Suprapubic skin (tissue), 4 donors: ENCODE measurements at regions not wholly inside any gene's neighbourhood (a gene's known extent, or its start where the extent isn't known, plus 50 kb on each side); places are given as distances from the start of the nearest gene placed in this dataset.

ENCODE experiments used
- DNase-seq, 2 donors: peaks; one replicate each; pipeline ENCODE4 v3.0.0-alpha.2; 2019; ENCODE audit warnings: low spot score in 2 of 2
- H3K27ac ChIP-seq: fragments of 200-600 bp; sonication (generic); one replicate; pipeline ENCODE4 v1.5.1; 2019
- H3K27me3 ChIP-seq: fragments of 200-600 bp; sonication (generic); one replicate; pipeline ENCODE4 v1.5.1; 2019
- H3K36me3 ChIP-seq: fragments of 200-600 bp; sonication (generic); one replicate; pipeline ENCODE4 v1.5.1; 2019
- H3K4me1 ChIP-seq: fragments of 200-600 bp; sonication (generic); one replicate; pipeline ENCODE4 v1.5.1; 2019
- H3K4me3 ChIP-seq: fragments of 200-600 bp; sonication (generic); one replicate; pipeline ENCODE4 v1.5.1; 2019; ENCODE audit warnings: mild to moderate bottlenecking
- H3K9me3 ChIP-seq: fragments of 200-600 bp; sonication (generic); one replicate; pipeline ENCODE4 v1.5.1; 2019
- EP300 ChIP-seq: sonication (generic); formaldehyde crosslinking; IDR thresholded peaks from one replicate; pipeline ENCODE4 v1.6.1; 2017; ENCODE audit warnings: antibody characterized with exemption
- POLR2A ChIP-seq, 2 donors: fragments of 450-650 bp; IDR thresholded peaks; one replicate each; pipeline ENCODE4 v1.6.1; 2017; ENCODE audit warnings: antibody characterized with exemption in 2 of 2, mild to moderate bottlenecking in 2 of 2, moderate library complexity in 2 of 2
- POLR2AphosphoS5 ChIP-seq, 3 donors: sonication (generic); formaldehyde crosslinking; IDR thresholded peaks; one replicate each; pipeline ENCODE4 v1.6.1; 2017; ENCODE audit warnings: antibody characterized with exemption in 3 of 3
- WGBS: methylation state at CpG from one replicate; pipeline ENCODE4 v1.1.5; 2018; 5-methylcytosine and 5-hydroxymethylcytosine counted together
- TF ChIP-seq, protein P1 (sequence below), 2 donors: fragments of 200-600 bp in 1 of 2; fragments of 450-650 bp in 1 of 2; sonication (generic) in 1 of 2; IDR thresholded peaks; one replicate each; pipeline ENCODE4 v1.5.1; 2016 to 2019; ENCODE audit warnings: antibody characterized with exemption in 2 of 2, mild to moderate bottlenecking in 1 of 2, moderate library complexity in 1 of 2

DNA sequence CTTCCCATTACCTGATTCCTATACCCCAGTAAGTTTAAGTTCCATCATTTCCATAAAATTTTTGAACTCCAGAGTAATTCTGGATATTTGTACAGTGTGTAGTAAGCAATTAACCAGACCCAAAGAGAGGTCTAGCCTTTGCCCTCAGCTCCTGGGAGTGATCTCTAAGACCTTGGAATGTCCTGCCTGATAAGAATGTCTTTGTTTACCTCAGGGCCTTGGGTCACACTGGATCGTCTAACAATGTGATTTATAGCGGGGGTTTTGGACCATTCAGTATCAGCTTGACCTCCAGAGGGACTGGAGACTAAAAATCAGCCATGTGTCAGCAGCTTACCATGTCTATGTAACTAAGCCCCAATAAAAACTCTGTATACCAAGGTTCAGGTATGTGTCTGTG, 330.9 kb upstream of the PPP1R2C start:
- TF ChIP-seq EP300, result no peak
- TF ChIP-seq POLR2A (IDR thresholded peaks at IDR 0.05), result no peak
- TF ChIP-seq POLR2AphosphoS5 (IDR thresholded peaks at IDR 0.05), result no peak
- TF ChIP-seq, protein P1, sequence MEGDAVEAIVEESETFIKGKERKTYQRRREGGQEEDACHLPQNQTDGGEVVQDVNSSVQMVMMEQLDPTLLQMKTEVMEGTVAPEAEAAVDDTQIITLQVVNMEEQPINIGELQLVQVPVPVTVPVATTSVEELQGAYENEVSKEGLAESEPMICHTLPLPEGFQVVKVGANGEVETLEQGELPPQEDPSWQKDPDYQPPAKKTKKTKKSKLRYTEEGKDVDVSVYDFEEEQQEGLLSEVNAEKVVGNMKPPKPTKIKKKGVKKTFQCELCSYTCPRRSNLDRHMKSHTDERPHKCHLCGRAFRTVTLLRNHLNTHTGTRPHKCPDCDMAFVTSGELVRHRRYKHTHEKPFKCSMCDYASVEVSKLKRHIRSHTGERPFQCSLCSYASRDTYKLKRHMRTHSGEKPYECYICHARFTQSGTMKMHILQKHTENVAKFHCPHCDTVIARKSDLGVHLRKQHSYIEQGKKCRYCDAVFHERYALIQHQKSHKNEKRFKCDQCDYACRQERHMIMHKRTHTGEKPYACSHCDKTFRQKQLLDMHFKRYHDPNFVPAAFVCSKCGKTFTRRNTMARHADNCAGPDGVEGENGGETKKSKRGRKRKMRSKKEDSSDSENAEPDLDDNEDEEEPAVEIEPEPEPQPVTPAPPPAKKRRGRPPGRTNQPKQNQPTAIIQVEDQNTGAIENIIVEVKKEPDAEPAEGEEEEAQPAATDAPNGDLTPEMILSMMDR (IDR thresholded peaks at IDR 0.05), result no peak
- 50% methylated on average over 2 of the region's 2 CpGs for WGBS
- H3K4me1 ChIP-seq, result no peaks in the 10 kb centered on the region
- H3K27me3 ChIP-seq, result no peaks in the 10 kb centered on the region
- H3K4me3 ChIP-seq, result no peak overlapping the region
- no peaks in the 10 kb centered on the region for H3K36me3 ChIP-seq
- H3K9me3 ChIP-seq, result no peaks in the 10 kb centered on the region
- DNase-seq, result no peak
- no peak overlapping the region for H3K27ac ChIP-seq

DNA sequence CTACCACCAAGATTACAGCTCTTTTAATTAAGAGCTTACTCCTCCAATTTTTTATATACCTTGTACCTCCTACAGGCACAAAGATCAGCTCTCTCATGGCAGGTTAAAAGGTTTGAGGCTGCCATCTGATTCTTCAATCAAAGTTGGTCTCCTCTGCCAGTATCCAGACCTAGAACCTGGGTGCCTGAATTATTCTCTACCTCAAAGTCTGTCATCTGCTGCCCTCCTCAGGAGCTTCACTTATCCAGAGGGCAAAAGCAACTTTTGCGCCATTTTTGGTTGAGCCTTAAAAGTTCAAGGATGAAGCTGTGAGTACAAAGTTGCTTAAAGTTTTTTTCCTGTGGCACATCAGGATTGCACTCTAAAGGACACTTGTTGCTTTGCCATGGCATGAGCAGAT, 343.7 kb upstream of the PPP1R2C start:
- H3K27me3 ChIP-seq, result no peaks in the 10 kb centered on the region
- no peak overlapping the region for H3K4me3 ChIP-seq
- H3K4me1 ChIP-seq, result no peaks in the 10 kb centered on the region
- no peak for TF ChIP-seq POLR2AphosphoS5 (IDR thresholded peaks at IDR 0.05)
- TF ChIP-seq, protein P1 (IDR thresholded peaks at IDR 0.05), result no peak
- no peaks in the 10 kb centered on the region for H3K9me3 ChIP-seq
- 94% methylated on average over 1 of the region's 1 CpG for WGBS
- DNase-seq, result no peak
- H3K27ac ChIP-seq, result no peak overlapping the region
- H3K36me3 ChIP-seq, result no peaks in the 10 kb centered on the region

DNA sequence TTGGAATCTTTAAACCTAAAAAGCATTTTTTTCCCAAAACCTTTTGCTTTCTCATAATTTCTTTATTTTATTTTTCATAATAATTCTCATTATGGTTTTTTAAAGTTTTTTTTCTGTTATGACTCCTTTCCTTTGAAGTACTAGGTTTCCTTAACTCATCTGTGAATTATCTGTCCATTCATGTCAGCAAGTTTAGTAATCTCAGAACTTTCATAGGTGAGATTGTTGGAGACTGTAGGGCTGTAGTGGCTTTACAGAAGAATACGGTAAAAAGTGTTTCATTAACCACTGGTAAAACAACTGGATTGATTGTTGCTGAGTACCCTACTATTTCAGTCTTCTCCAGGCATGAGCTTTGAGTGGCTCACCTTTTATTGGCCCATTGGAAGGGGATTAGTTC, 361.7 kb upstream of the PPP1R2C start:
- no peak overlapping the region for H3K27ac ChIP-seq
- H3K27me3 ChIP-seq, result no peaks in the 10 kb centered on the region
- H3K4me1 ChIP-seq, result no peaks in the 10 kb centered on the region
- 92% methylated on average over 1 of the region's 1 CpG for WGBS
- H3K36me3 ChIP-seq, result no peaks in the 10 kb centered on the region
- H3K4me3 ChIP-seq, result no peak overlapping the region
- DNase-seq, result no peak
- H3K9me3 ChIP-seq, result no peaks in the 10 kb centered on the region
- no peak for TF ChIP-seq POLR2AphosphoS5 (IDR thresholded peaks at IDR 0.05)
- TF ChIP-seq POLR2A (IDR thresholded peaks at IDR 0.05), result no peak
- TF ChIP-seq, protein P1 (IDR thresholded peaks at IDR 0.05), result no peak
- no peak for TF ChIP-seq EP300

DNA sequence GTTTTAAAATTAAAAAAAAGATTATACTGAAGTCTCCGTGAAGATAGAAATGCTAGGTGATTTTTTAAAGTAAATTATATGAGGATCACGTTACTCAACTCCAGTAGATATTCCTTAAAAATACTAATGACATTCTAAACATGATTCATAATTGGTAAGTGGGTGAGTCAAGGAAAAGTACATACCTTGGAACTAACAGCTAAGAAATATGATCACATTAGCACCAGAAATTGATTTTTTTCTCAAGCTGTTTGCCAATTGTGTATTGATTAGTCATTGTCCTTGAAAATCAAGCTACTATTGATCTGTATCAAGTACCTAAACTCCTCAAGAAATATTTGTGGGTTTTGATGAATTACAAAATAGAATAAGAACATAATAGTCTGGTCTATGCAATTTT, 362.6 kb upstream of the PPP1R2C start:
- TF ChIP-seq EP300 (no peak), POLR2AphosphoS5 (IDR thresholded peaks at IDR 0.05) (no peak), POLR2A (IDR thresholded peaks at IDR 0.05) (no peak)
- TF ChIP-seq, protein P1 (IDR thresholded peaks at IDR 0.05), result no peak
- Histone ChIP-seq H3K36me3 (no peaks in the 10 kb centered on the region), H3K27ac (no peak overlapping the region), H3K27me3 (no peaks in the 10 kb centered on the region), H3K4me3 (no peak overlapping the region), H3K9me3 (no peaks in the 10 kb centered on the region), H3K4me1 (no peaks in the 10 kb centered on the region)
- 61% methylated on average over 2 of the region's 2 CpGs for WGBS
- DNase-seq, result no peak

DNA sequence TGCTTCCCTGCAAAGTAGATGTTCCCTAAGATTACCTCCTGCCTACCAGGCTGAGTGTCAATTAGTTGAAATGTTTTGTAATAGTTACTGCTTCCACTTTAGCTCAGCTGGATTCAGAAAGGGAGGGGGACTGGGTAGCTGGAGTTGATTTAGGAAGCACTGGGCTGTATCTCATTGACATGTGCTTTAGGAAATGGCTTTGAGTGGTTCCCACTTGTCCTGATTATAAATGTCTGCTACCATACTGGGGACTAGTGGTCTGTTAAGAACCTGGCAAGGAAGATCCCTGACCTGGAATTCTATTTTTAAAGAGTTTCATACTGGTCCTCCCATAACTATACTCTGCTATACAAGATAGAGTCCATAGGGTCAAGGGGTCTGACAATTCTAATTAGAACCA, 363.9 kb upstream of the PPP1R2C start:
- TF ChIP-seq POLR2AphosphoS5 (IDR thresholded peaks at IDR 0.05) (no peak), EP300 (no peak), POLR2A (IDR thresholded peaks at IDR 0.05) (no peak)
- TF ChIP-seq, protein P1 (IDR thresholded peaks at IDR 0.05), result no peak
- H3K27ac ChIP-seq, result no peak overlapping the region
- no peak for DNase-seq
- no peaks in the 10 kb centered on the region for H3K27me3 ChIP-seq
- H3K4me1 ChIP-seq, result no peaks in the 10 kb centered on the region
- H3K9me3 ChIP-seq, result no peaks in the 10 kb centered on the region
- H3K4me3 ChIP-seq, result no peak overlapping the region
- no peaks in the 10 kb centered on the region for H3K36me3 ChIP-seq
